Fibroblast of the conjunctiva (primary cell): ENCODE measurements at regions not wholly inside any gene's neighbourhood (a gene's known extent, or its start where the extent isn't known, plus 50 kb on each side); places are given as distances from the start of the nearest gene placed in this dataset.

Experiments used
- DNase-seq: peaks from one replicate; pipeline ENCODE4 v3.0.0-alpha.2; 2010; ENCODE audit warnings: low read depth

- no peak for DNase-seq
These were observed 944.9 kb upstream of the MIR17HG start for GRCh38 chr13:90402613-90403012.

GRCh38 chr13:90403330-90404082 is 944.0 kb upstream of the MIR17HG start:
- DNase-seq, result no peak

- DNase-seq, result no peak
These were observed 942.2 kb upstream of the MIR17HG start for GRCh38 chr13:90405301-90405700.

GRCh38 chr13:90412980-90413379 is 934.5 kb upstream of the MIR17HG start:
- DNase-seq, result no peak

- DNase-seq, result no peak
These were observed 933.9 kb upstream of the MIR17HG start for GRCh38 chr13:90413548-90413947.

GRCh38 chr13:90414691-90415596 is 932.5 kb upstream of the MIR17HG start:
- peak; percentile 33 for DNase-seq

GRCh38 chr13:90415902-90416301 is 931.6 kb upstream of the MIR17HG start:
- no peak for DNase-seq

GRCh38 chr13:90416519-90416918 is 931.0 kb upstream of the MIR17HG start:
- peak; percentile 43 for DNase-seq

GRCh38 chr13:90416938-90417337 is 930.5 kb upstream of the MIR17HG start:
- no peak for DNase-seq

- DNase-seq, result no peak
These were observed 926.8 kb upstream of the MIR17HG start for GRCh38 chr13:90420683-90421082.

- DNase-seq, result no peak
These were observed 919.9 kb upstream of the MIR17HG start for GRCh38 chr13:90427322-90428272.

GRCh38 chr13:90428522-90429210 is 918.8 kb upstream of the MIR17HG start:
- no peak for DNase-seq

GRCh38 chr13:90430127-90430526 is 917.4 kb upstream of the MIR17HG start:
- DNase-seq, result no peak

- no peak for DNase-seq
These were observed 910.8 kb upstream of the MIR17HG start for GRCh38 chr13:90436697-90437096.

- no peak for DNase-seq
These were observed 908.9 kb upstream of the MIR17HG start for GRCh38 chr13:90438576-90438975.

GRCh38 chr13:90443268-90443667 is 904.2 kb upstream of the MIR17HG start:
- DNase-seq, result no peak

GRCh38 chr13:90444232-90444631 is 903.3 kb upstream of the MIR17HG start:
- no peak for DNase-seq

GRCh38 chr13:90445179-90445578 is 902.3 kb upstream of the MIR17HG start:
- peak; percentile 83 for DNase-seq

- no peak for DNase-seq
These were observed 900.3 kb upstream of the MIR17HG start for GRCh38 chr13:90447034-90447733.

GRCh38 chr13:90447734-90448101 is 899.8 kb upstream of the MIR17HG start:
- no peak for DNase-seq
